LoVo (cell line): ENCODE measurements at regions not wholly inside any gene's neighbourhood (a gene's known extent, or its start where the extent isn't known, plus 50 kb on each side); places are given as distances from the start of the nearest gene placed in this dataset.

Experiments used
- DNase-seq: peaks from one replicate; pipeline ENCODE4 v3.0.0-alpha.2; 2016; ENCODE audit warnings: low spot score

DNA sequence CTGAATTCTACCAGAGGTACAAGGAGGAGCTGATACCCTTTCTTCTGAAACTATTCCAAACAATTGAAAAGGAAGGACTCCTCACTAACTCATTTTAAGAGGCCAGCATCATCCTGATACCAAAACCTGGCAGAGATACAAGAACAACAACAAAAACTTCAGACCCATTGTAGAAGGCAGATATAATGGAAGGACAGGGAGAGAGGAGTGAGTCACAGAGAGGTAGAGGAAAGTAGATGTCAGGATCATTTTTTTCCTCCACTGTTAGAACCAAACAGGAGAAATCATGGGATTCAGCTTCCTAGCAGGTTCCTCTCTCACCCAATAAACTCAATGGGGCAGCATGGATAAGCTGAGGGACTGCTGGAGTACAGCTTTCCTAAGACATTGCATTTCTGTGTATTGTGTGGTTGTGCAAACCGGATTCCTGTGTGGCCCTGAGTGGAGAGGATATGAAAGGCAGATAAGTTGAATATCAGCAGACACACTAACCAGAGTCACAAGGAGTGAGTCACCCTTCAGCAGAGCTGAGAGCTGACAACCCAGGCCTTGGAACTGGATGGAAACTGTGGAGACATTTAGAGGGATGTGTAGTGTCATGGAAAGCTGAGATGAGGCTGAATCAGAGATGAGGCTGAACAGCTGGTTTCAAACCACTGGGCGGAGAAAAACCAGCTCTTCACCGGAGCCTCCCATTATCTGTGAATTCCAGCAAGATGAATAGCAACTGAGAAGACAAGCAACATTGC is 60.9 kb upstream of the MMADHC start:
- no peak for DNase-seq

DNA sequence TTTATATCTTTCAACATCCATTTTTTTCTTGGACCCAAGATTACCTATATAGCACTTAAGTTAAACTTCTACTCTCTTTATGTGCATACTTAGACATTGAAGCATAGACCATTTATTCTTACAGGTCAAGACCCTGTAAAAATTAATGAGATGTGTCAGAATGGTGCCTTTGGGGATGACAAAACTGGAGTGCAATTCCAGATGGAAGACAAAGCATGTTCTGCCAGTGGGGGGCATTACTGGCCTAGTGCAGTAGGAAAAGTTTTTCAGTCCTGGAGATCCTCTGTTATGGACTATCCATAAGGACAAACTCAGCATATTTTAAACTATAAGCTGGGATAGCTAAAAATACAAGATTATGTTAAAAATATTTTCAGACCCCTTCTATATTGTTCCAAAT is 57.8 kb upstream of the MMADHC start:
- no peak for DNase-seq
